Prostate gland (tissue), 2 donors: ENCODE measurements at regions not wholly inside any gene's neighbourhood (a gene's known extent, or its start where the extent isn't known, plus 50 kb on each side); places are given as distances from the start of the nearest gene placed in this dataset.

Experiments
- POLR2A ChIP-seq: fragments of 450-650 bp; IDR thresholded peaks from one replicate; pipeline ENCODE4 v1.6.1; 2016; ENCODE audit warnings: antibody characterized with exemption, mild to moderate bottlenecking
- POLR2AphosphoS5 ChIP-seq: sonication (generic); formaldehyde crosslinking; IDR thresholded peaks from one replicate; pipeline ENCODE4 v1.6.1; 2017; ENCODE audit warnings: antibody characterized with exemption
- TF ChIP-seq, protein P1 (sequence below), 4 experiments: fragments of 200-600 bp in 2 of 4; fragments of 450-650 bp in 2 of 4; sonication (generic) in 2 of 4; IDR thresholded peaks; 1 replicate in 3 of 4; 2 replicates in 1 of 4; pipeline ENCODE4 v1.5.1; 2016 to 2019; ENCODE audit warnings: antibody characterized with exemption in 4 of 4, mild to moderate bottlenecking in 2 of 4, moderate library complexity in 2 of 4

DNA sequence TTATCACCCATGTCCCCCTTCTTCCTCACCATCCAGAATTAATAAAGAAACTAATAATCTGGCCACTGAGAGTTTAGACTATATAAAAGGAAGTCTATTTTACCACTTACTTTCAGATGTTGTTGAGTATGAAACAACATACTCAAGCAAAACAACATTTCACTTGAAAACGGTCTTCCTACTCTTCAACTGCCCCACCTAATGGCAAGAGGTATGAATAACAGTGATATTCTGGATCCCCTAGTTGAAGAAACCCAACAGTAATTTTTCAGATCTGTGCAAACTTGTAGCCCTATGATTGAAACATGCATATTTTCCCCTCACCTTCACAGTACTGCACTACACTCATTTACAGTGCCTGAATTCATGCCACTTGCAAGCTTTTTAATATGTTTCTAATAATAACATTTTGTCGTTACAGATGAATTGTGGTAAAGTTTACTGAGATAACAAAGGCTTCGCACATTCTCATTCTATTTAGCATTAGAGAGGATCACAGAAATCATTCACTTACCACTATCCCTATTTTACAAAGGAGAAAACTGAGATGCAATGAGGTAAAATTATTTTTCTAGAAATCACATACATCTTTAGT lies 267.9 kb upstream of the PDE4D start:
- TF ChIP-seq, protein P1, sequence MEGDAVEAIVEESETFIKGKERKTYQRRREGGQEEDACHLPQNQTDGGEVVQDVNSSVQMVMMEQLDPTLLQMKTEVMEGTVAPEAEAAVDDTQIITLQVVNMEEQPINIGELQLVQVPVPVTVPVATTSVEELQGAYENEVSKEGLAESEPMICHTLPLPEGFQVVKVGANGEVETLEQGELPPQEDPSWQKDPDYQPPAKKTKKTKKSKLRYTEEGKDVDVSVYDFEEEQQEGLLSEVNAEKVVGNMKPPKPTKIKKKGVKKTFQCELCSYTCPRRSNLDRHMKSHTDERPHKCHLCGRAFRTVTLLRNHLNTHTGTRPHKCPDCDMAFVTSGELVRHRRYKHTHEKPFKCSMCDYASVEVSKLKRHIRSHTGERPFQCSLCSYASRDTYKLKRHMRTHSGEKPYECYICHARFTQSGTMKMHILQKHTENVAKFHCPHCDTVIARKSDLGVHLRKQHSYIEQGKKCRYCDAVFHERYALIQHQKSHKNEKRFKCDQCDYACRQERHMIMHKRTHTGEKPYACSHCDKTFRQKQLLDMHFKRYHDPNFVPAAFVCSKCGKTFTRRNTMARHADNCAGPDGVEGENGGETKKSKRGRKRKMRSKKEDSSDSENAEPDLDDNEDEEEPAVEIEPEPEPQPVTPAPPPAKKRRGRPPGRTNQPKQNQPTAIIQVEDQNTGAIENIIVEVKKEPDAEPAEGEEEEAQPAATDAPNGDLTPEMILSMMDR (IDR thresholded peaks at IDR 0.05), result peak in 1 of 4 experiments; percentile 27
- TF ChIP-seq POLR2A (no peak), POLR2AphosphoS5 (no peak)
